Kidney epithelial cell (primary cell): ENCODE measurements at regions not wholly inside any gene's neighbourhood (a gene's known extent, or its start where the extent isn't known, plus 50 kb on each side); places are given as distances from the start of the nearest gene placed in this dataset.

Experiments
- DNase-seq: peaks from one replicate; pipeline ENCODE4 v3.0.0-alpha.2; 2010; ENCODE audit warnings: low read depth
- H3K27me3 ChIP-seq: 2 replicates; pipeline ENCODE4 v1.6.0; 2011; ENCODE audit warnings: low read length; ENCODE audit not compliant: control insufficient read depth, insufficient read depth
- H3K36me3 ChIP-seq: 2 replicates; pipeline ENCODE4 v1.5.1; 2011; ENCODE audit warnings: low read length; ENCODE audit not compliant: control insufficient read depth, insufficient read depth
- H3K4me3 ChIP-seq: 2 replicates; pipeline ENCODE4 v1.5.1; 2011; ENCODE audit warnings: low read depth, mild to moderate bottlenecking, control low read depth, low read length
- CTCF ChIP-seq: IDR thresholded peaks from 2 replicates; pipeline ENCODE4 v1.5.1; 2011; ENCODE audit warnings: mild to moderate bottlenecking, moderate library complexity, low read length, control low read depth, inconsistent platforms; ENCODE audit not compliant: insufficient read depth, poor library complexity, severe bottlenecking

GRCh38 chr14:71483154-71483553 lies 449.1 kb upstream of the RGS6 start:
- no peak for TF ChIP-seq CTCF
- no peak for DNase-seq
- no peak overlapping the region for H3K4me3 ChIP-seq
- H3K27me3 ChIP-seq: no peaks in the 10 kb centered on the region
- H3K36me3 ChIP-seq: no peaks in the 10 kb centered on the region

GRCh38 chr14:71485833-71486232 lies 446.4 kb upstream of the RGS6 start:
- Histone ChIP-seq H3K27me3 (no peaks in the 10 kb centered on the region), H3K4me3 (no peak overlapping the region), H3K36me3 (no peaks in the 10 kb centered on the region)
- no peak for DNase-seq
- TF ChIP-seq CTCF: no peak

- Histone ChIP-seq H3K4me3 (no peak overlapping the region), H3K27me3 (no peaks in the 10 kb centered on the region), H3K36me3 (no peaks in the 10 kb centered on the region)
- no peak for DNase-seq
- TF ChIP-seq CTCF: no peak
Measured at GRCh38 chr14:71486279-71486678, 445.9 kb upstream of the RGS6 start.

- Histone ChIP-seq H3K27me3 (no peaks in the 10 kb centered on the region), H3K4me3 (no peak overlapping the region), H3K36me3 (no peaks in the 10 kb centered on the region)
- no peak for DNase-seq
- no peak for TF ChIP-seq CTCF
Measured at GRCh38 chr14:71487449-71487848, 444.8 kb upstream of the RGS6 start.

GRCh38 chr14:71487941-71488340 lies 444.3 kb upstream of the RGS6 start:
- TF ChIP-seq CTCF: no peak
- Histone ChIP-seq H3K36me3 (no peaks in the 10 kb centered on the region), H3K27me3 (no peaks in the 10 kb centered on the region), H3K4me3 (no peak overlapping the region)
- DNase-seq: no peak

GRCh38 chr14:71488703-71489191 lies 443.5 kb upstream of the RGS6 start:
- Histone ChIP-seq H3K4me3 (no peak overlapping the region), H3K27me3 (no peaks in the 10 kb centered on the region), H3K36me3 (no peaks in the 10 kb centered on the region)
- DNase-seq: no peak
- no peak for TF ChIP-seq CTCF
